ENCODE measurements at regions not wholly inside any gene's neighbourhood (a gene's known extent, or its start where the extent isn't known, plus 50 kb on each side); places are given as distances from the start of the nearest gene placed in this dataset.

DNA sequence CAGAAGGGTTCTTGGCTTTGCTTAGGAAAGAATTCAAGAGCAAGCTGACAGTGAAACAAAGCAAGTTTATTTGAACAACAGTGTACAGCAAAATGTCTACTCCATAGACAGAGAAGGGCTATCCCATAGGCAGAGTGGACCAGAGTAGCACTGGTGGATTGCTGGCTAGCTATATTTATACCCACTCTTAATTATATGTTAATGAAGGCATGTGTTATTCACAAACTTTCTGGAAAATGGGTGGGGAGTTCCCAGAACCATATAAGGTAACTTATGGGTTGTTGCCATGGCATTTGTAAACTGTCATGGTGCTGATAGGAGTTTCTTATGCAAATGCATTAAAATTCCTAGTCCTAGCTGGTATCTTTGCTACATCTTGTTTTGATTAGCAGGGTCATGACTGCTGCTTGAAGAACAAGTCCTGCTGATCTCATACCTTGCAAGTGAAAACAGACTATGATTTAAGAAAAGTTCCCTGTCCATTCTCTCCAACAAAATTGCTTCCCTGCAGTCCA is 330.5 kb downstream of the BUD13 start:
- no peak for DNase-seq (ENCODE audit: low read depth)

DNA sequence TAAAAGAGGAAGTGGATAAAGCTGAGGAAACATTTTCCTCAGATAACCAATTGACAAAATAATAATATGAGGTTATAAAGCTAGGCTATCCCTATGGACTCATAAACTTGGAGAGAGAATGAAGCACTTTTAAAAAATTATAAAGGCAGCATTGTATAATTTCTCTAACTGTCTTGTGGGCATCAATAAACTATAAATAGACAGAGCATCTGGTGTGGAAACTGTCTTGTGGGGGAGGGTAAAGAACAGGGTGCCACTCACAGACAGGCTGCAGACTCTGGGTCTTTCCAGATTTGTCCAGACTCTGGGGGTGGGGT is 333.5 kb downstream of the BUD13 start:
- no peak for DNase-seq (ENCODE audit: low read depth)

DNA sequence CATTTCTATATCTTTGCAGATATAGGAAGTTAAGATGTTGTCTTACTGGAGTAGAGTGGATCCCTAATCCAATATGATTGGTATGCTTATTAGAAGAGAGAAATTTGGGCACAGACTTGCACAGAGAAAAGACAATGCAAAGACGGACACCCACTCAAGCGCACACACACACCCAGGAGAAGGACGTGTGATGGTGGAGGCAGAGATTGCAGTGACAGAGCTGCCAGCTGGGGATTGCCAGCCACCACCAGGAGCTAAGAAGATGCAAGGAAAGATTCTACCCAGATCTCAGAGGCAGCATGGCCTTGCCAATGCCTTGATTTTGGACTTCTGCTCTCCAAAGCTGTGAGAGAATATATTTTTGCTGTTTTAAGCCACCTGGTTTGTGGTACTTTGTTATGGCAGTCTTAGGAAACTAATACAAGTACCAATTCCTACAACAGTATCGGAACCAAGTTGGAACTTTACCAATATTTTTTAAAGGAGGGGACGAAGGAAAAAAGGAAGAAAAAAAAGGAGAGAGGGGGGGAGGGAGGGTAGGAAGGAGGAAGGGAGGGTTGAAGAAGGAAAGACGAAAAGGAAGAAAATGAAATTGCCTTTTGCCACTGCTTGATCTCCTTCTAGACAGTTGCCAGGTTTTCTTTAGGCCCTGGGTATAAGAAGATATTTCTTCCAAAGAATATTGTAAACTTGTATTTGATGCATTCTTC is 334.0 kb downstream of the BUD13 start:
- no peak for DNase-seq (ENCODE audit: low read depth)

DNA sequence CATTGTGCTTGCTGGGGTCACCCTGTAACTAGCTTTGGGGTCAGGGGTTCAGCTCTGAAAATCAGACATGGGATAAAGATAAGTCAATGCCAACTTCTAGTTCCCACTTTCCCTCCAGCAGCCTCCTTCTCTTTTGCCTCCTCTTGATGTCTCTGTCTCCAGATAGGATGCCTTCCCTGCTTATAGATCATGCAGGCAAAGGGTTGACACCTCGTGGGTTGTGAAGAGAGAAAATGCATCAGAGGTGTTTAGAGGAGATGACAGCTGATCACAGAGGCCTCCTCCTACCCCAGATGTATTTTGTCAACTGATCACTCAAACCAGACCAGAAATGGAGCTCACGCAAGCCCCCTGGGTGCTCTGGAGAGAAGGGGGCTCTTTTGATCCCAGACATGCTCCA is 337.8 kb downstream of the BUD13 start:
- DNase-seq (ENCODE audit: low read depth): no peak

DNA sequence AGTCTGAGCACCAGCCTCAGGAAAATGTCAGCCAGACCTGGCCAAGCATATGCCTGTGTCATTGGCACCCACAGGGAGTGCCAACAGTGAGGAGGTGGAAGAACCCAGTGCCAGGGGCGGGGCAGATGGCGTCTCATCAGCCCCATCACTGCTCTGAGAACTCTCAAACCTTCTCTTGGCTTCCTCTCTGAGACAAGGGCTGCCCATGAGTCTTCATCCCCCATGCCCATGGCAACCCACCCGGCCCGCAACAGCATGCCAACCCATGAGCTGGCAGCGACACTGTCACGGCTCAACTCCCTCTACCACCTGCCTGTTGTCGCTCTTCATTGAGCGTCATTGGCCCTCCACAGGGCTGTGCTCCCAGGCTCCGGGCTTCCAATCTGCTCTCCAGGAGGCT is 340.5 kb downstream of the BUD13 start:
- DNase-seq (ENCODE audit: low read depth): no peak

DNA sequence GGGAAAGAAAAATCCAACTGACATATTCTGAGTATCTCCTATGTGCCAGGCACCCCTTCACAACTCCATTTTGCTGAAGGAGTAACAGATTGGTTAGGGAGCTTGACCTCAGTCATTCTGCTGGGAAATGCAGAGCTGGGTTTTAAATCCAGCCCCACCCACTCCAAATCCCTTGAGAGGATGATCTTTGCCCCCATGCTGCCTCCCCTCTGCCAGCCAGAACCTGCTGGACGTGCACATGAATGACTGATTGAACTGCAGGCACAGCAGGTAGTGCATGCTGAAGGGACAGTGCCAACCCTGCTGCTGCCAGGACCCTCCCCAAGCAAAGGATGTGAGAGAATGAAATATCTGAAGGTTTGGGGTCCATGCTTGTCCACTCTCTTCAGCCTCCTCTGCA is 340.9 kb downstream of the BUD13 start:
- no peak for DNase-seq (ENCODE audit: low read depth)

DNA sequence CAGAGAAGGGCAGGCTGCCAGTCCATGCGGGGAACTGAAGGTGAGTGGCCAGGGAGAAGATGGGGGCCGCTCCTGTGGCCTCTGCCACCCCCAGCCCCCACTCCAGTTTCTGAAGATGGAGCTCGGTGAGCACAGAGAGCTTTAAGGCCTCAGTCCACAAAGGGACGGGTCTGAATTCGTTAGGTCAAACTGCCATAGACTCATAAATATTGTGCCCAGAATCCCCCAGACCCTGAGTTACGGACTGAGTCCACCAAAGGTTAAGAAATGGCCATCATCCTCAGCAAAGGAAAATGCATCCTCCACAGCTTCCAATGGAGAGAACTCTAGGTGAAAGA is 344.2 kb downstream of the BUD13 start:
- DNase-seq (ENCODE audit: low read depth): no peak

DNA sequence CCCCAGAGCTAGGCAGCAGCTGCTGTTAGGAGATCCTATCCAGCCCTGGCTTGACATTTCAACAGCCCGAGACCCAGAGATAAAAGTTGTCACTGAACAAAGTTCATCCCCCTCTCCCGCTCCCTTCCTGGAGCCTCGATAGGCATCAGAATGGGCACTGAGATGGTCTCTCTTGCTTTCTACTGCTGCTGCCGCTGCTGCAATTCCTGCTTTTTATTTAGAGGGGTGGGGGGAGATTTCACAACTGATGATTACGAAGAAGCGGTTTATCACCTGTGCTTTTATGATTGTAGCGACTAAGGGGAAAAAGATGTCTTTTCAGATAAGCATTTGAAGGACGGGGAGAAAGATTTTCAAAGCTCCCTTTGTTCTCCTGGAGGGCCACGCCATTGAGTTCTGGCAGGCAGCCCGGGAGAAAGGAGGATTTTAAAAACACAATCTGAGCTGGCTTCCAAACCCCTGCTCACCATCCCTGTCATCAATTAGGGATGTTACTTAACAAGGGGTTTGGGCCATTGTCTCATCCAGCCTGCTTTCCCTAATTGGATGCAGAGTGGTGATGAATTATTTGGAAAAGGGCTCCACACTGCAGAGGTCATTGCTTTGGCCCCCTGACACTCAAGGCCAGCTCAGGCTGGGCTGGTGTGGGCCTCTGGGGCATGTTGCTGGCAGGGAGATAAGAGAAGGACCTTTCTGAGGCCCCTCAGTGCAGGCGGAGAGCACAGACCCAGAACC is 344.7 kb downstream of the BUD13 start:
- no peak for DNase-seq (ENCODE audit: low read depth)

DNA sequence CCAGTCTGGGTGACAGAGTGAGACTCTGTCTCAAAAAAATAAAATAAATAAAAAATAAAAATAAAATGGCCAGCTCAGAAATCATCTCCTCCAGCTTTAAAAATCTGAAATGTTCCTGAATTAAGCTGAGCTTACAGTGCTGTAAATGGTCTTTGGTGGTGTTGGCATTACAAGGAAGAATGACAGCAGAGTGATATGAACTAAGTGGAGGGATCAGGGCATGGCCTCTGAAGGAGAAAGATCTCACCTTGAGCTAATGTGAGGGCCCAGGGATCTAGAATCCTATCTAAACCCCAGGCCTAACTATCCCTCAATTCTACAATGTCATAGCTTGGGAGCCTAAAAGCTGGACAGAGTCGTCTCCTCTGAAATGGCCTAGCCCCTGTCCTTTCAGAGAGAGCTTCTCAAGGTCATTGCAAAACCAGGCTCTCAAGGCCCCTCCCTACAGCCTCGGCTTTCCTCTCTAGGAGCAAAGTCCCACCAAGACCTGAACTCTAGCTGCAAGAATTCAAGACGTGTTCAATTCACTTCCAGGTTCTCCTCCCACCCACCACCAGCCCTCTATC is 345.4 kb downstream of the BUD13 start:
- no peak for DNase-seq (ENCODE audit: low read depth)

DNA sequence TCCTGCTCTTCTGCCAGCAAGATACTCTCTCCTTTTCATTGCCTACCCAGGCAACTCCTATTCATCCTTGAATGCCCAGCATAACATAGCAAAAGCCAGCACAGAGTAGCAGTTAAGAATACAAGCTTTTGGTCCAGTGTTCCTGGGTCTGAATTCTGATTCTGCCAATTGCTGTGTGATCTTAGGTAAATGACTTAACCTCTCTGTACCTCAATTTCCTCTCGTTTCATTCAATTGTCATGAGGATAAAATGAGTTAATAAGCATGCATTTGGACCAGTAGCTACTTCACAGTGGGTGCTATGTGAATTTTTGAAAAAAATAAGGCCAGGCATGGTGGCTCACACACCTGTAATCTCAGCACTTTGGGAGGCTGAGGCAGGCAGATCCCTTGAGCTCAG is 346.0 kb downstream of the BUD13 start:
- DNase-seq (ENCODE audit: low read depth): no peak

DNA sequence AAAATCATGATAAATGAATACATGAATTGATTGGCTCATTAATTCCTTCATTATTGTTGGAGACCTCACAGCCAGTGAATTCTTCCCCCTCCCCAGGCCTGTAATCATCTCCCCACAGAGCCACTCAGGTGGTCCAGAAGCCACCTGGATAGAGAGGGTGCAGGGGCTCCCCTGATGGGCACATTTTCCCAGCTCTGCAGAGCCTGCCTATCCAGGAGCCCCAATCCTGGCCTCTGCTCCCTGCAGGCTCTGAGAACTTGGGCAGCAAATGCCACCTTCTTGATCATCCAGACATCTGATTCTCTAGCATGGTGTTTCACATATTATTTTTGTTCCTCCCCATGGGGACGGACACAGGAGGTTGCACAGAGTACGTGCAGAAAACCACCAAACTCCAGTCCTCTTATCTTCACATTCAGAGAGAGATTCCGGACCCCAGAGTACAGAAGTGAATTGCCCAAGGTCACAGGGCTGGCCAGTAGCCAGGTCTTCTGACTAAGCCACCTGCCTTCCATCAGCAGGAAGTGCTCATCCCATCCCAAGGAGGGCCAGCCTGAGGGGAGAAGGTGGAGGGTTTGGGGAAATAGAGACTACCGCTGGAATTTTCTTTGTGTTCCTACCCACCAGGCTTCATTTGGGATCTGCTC is 348.0 kb downstream of the BUD13 start:
- DNase-seq (ENCODE audit: low read depth): no peak

DNA sequence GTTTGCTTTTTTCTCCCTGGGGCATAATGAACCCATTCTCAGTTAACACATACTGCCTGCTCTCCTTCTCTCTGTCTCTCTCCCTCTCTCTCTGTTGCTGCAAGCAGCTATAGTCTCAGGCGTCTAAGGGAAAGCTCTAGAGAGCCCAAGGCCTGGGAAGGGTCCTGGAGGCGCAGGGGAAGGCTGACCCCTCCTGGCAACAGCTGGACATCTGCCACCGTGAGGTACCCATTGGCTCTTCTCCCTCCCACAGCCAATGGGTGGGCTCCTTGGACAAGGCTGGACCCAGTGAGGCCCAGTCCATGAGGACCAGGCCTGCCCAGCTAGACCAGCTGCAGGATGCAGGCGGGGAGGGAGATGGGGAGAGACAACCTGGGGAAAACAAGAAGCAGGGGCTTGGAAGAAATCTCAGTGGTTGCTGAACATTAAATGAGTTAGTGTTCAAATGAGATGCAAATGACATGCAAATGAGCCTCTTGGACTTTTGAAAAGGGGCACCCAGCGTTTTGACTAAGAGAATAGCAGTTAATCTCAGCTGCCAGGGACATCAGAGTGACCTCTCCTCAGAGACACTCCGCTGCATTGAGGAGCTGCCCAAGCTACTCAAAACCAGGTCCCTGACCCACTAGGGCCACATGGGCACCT is 349.7 kb downstream of the BUD13 start:
- no peak for DNase-seq (ENCODE audit: low read depth)

DNA sequence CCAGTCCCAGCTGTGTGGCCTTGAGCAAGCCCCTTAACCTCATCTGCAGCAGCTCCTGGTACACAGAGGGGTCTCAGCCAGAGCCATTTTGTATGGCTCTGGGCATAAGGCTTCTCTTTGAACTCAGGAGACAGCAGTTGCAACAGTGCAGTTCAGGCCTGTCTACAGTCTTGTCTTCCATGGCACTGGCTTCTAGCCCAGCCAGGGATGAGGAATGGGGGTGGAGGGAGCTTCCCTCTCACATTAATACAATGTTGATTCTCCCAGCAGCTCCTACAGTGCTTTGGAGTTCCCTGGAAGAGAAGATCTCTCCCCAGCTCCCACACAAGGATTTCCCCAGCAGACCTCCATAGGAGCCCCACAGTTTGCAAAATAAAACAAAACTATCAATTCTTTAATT is 350.2 kb downstream of the BUD13 start:
- no peak for DNase-seq (ENCODE audit: low read depth)

DNA sequence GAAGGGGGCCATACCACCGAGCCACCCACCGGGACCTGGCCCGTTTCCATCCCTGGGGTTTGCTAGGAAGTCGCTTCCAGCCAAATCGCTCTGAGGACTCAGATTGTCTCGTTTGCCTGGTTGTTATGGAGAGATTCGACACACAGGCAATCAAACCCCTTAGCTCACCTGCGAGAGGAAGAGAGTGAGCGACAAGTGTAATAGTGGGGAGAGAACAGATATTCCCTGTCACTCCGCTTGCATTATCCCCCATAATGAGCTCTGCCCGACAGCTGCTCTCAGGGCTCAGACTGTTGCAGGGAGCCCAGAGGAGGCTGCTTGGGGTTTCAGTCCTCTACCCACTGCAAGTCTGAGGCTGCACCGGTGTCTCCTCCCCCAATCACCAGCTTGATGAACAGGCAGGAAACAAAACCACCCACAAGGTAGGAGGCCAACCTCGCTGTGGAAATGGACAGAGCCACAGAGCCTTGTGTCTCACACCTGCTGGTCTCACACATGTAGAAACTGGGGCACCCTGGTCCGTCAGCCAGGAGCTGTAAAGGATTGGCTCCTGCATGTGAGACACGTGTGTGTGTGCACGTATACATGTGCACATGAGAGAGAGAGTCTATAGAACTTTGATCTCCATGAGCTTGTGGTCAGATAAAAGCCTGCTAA is 351.1 kb downstream of the BUD13 start:
- DNase-seq (ENCODE audit: low read depth): no peak

DNA sequence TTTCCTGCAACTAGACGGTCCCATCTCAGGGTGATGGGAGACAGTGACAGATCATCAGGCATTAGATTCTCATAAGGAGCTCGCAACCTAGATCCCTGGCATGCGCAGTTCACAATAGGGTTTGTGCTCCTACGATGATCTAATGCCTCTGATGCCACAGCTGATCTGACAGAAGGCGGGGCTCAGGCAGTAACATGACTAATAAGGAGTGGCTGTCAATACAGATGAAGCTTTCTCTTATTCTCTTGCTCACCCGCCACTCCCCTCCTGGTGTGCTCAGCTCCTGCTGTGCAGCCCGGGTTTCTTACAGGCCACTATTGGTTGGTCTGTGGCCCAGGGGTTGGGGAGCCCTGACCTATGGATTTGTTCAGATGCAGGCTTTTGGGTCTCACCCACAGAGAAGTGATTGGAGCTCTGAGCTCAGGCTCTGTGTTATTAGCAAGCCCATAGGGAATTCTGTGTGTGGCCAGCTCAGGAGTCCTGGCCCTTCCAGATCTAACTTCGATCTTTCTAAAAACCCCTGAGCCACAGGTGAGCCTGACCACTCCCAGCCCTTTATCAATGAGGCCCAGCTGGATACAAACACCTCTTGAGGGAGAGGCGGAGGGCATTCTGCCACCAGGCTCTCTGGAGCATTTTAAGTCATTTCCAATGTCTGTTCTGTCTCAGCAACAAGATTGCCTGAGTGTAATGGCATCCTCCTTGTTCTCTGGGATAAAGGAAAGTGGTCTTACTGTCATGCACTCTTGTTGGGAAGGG is 351.8 kb downstream of the BUD13 start:
- DNase-seq (ENCODE audit: low read depth): no peak

DNA sequence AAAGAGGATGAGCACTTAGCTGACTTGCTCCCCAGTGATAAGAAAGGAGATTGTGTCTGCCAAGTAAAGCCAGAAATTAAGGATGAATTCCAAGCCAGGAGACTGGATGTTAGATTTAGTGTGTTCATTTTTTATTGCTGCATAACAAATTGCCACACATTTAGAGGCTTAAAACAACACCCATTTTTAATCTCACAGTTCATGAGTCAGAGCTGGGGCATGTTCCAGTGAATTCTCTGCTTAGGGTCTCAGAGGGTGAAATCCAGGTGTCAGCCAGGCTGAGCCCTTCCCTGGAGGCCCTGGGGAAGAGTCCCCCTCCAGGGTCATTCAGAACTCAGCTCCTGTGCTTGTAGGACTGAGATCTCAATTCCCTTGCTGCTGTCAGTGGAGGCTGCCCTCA is 352.8 kb downstream of the BUD13 start:
- DNase-seq (ENCODE audit: low read depth): no peak

DNA sequence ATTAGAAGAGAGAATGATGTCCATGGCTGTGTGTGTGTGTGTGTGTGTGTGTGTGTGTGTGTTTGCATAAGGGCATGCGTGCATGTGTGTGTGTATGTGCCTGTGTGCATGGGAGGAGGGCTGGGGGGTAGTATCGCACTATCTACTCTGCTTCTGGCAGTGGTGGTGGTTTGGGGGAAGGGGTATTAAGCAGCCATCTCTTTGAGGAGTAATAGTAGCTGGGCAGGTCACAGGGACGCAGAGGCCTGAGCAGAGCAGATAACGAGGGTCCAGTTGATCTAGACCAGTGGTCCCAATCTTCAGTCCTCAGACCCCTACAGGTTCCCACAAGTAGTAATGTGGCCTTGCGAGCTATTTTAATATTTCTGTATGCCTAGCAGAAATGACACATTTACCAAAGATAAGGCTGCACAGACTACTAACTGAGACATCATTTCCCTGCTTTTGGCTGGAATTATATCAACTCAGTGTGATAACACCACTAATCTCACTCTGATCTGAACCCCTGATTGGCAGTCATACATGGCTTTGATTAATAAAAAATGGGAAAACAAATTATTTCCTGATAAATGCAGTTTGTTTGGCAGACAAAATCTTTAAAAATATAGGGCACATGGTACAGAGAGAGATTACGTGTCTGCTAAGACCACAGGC is 354.3 kb downstream of the BUD13 start:
- DNase-seq (ENCODE audit: low read depth): no peak

DNA sequence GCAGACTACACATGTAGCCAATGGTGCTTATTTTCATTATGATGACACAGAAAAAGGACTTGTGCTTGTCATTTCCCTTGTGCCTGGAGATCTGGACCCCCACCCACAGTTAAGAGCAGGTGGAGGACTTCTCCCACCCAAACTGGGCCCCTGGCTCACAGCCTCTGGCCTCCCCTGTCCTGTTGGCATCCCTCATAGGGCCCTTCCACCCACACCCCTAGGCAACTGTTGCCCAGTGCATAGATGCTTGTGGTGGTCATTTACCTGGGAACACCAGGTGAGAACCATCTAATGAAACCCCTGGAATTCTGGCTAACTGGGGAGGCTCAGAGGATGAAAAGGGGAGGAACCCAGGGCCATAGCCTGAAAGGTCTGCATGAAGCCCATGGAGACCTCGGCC is 355.9 kb downstream of the BUD13 start:
- DNase-seq (ENCODE audit: low read depth): no peak

DNA sequence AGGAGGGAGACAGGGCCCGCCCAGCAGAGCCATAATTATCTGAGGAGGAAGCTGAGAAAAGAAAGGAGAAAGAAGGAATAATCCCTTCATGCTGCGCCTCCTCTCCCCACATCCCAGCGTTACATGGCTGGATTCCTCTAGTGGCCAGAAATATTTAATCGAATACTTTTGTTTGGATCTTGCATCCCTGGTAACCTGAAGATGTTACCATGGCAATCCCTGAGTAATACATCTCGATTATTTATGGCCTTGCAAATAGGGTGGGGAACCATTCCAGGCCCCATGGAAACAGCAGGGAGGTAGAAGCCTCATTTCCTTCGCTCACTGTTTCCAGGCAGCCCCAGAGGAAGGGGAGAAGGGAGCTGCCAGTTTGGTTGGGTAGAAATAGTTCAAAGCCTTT is 357.7 kb downstream of the BUD13 start:
- no peak for DNase-seq (ENCODE audit: low read depth)

DNA sequence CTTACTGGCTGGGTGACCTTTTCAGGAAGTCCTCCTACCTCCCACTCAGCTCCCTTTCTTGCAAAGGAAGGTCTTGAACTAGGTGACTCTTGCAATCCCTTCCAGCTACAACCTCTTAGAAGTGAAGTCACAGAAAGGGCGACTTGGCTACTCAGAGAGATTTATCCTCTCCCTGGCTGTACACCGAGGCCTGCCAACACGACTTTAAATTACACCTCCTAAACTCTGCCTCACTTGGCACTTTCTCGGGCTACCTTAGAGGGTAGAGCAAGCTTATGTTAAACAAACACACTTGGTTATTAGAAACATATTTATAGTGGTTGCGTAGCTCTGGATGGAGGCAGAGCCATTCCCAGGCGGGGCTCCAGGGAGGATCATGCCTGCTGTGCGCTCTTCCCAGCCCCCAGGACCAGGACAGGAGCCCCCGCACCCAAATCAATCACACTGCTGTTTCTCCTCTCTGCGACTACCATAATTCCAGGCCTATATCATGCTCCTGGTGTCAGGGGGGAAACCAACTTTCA is 358.4 kb downstream of the BUD13 start:
- DNase-seq (ENCODE audit: low read depth): no peak

Data from T-helper 22 cell (primary cell).